C4-2B (cell line): ENCODE measurements at regions not wholly inside any gene's neighbourhood (a gene's known extent, or its start where the extent isn't known, plus 50 kb on each side); places are given as distances from the start of the nearest gene placed in this dataset.

Experiments used
- H3K27ac ChIP-seq: fragments of 450-650 bp; 2 replicates; pipeline ENCODE4 v1.5.1; 2017
- ZFX ChIP-seq: fragments of 450-650 bp; IDR thresholded peaks from 2 replicates; pipeline ENCODE4 v1.6.1; 2017
- TF ChIP-seq, protein P1 (sequence below): fragments of 450-650 bp; conservative IDR thresholded peaks from 2 replicates; pipeline ENCODE4 v1.5.1; 2017; ENCODE audit warnings: mild to moderate bottlenecking

DNA sequence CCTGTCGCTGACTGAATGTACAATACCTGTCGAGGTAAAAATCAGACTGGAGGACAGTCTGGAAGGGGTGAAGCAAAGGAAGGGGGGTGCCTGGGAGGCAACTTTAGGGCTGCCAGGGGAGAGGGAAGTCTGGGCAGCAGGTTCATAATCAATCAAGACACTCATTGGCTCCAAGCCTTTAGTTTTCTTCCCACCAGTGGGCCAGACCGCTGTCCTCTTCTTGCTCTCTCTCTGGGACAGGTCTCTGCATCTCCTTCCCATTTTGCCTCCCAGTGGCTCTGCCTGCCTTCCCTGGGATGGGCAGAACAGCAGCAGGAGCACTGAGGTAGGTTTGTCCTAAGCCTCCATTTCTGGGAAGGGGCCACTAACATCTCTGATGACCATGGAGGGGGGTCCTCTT is 206.5 kb downstream of the TTC8 start:
- TF ChIP-seq, protein P1, sequence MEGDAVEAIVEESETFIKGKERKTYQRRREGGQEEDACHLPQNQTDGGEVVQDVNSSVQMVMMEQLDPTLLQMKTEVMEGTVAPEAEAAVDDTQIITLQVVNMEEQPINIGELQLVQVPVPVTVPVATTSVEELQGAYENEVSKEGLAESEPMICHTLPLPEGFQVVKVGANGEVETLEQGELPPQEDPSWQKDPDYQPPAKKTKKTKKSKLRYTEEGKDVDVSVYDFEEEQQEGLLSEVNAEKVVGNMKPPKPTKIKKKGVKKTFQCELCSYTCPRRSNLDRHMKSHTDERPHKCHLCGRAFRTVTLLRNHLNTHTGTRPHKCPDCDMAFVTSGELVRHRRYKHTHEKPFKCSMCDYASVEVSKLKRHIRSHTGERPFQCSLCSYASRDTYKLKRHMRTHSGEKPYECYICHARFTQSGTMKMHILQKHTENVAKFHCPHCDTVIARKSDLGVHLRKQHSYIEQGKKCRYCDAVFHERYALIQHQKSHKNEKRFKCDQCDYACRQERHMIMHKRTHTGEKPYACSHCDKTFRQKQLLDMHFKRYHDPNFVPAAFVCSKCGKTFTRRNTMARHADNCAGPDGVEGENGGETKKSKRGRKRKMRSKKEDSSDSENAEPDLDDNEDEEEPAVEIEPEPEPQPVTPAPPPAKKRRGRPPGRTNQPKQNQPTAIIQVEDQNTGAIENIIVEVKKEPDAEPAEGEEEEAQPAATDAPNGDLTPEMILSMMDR: no peak
- no peak for TF ChIP-seq ZFX
- no peak overlapping the region for H3K27ac ChIP-seq

DNA sequence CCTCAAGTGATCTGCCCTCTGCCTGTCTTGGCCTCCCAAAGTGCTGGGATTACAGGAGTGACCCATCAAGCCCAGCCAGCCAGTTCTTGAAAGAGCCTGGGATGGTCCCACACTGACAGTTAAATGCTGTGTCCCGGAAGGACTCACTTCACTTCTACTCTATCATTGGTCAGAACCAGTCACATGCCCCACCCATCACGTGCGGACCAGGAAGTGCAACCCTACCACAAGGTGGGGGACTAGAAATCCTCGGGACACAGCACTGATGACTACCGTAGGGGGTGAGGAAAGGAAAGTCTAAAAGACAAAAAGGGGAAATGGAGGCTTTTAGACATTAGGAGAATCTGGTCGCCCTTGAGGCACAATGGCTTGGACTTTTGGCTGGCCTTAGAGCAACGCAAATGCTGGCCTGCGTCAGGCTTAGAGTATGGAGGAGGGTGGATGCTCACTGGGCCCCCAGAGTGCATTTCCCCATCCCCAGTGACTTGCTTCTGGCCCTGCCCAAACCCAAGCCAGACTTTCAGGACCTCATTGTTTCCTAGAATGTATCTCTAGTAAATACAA is 207.7 kb downstream of the TTC8 start:
- TF ChIP-seq, protein P1: no peak
- TF ChIP-seq ZFX: no peak
- no peak overlapping the region for H3K27ac ChIP-seq

DNA sequence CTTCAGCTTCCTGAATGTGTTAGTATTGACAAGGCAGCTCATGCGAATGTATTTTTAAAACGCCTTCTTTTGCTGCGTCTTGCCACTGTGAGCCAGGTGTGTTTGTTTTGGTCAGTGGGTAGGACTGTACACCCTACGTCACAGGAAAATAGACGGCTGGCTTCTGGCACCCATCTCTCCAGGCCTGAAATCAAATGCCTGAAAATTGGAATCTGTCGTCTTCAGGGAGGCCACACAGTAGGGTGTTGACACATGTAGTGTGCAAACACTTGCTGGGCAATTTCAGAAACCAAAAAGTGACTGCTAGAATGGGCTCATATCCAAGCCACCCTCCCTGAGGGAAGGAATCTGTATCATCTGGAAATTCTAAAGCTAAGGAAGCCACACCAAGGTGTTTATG is 209.3 kb downstream of the TTC8 start:
- no peak overlapping the region for H3K27ac ChIP-seq
- TF ChIP-seq ZFX: no peak
- TF ChIP-seq, protein P1: no peak

DNA sequence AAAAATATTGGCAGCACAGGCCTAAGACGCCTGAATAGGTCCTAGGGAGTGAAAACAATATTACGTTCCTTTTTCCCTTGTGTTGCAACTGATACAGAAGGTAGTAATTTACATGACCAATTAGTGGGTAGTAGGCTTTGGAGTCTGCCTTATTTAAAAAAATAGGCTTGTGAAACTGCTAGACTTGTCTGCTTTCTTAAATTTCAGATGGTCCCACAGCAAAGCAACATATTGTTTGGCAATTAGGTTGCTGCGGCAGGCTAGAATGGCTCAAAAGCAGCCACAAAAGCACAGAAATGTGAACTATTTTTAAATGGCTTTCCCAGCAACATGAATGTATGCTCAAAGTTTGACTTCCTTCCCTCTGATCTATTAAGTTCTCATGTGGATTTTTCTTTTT is 211.9 kb downstream of the TTC8 start:
- TF ChIP-seq ZFX: no peak
- TF ChIP-seq, protein P1: no peak
- H3K27ac ChIP-seq: no peak overlapping the region

DNA sequence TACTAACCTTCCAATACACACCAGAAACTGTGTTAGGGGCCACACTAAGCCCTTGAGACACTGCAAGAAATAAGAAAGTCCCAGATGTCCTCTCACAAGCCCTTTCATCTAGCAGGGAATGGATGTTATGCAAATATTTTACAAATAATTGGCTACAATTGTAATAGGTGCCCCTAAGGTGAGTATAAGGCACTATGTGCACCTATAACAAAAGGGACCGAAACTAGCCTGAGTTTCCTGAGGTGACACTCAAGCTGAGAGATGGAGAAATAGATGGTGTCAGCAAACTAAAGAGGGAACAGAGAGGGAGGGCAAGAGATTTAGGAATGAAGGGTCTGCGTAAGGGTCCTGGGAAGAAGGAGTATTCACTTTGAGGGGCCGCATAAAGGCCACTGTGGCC is 212.6 kb downstream of the TTC8 start:
- TF ChIP-seq ZFX: no peak
- TF ChIP-seq, protein P1: no peak
- H3K27ac ChIP-seq: no peak overlapping the region

DNA sequence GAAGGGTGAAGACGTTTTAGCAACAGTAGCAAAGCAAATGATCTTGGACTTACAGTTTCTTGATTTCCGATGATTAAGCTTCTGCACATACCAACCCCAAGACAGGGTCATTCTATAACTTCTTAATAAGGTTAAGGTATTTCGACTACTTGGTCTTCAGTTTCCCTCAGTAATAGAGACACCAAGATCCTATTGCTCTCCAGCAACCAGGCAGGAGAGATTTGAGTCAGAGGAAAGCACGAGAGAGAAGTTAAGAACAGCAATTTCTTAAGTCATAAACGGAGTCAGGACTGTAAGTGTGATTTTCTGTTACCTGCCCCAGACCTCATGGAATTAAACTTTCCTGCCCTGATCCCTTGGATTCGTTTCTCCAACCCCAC is 215.6 kb downstream of the TTC8 start:
- peak overlapping the region; percentile 71 for H3K27ac ChIP-seq
- no peak for TF ChIP-seq ZFX
- TF ChIP-seq, protein P1: no peak

DNA sequence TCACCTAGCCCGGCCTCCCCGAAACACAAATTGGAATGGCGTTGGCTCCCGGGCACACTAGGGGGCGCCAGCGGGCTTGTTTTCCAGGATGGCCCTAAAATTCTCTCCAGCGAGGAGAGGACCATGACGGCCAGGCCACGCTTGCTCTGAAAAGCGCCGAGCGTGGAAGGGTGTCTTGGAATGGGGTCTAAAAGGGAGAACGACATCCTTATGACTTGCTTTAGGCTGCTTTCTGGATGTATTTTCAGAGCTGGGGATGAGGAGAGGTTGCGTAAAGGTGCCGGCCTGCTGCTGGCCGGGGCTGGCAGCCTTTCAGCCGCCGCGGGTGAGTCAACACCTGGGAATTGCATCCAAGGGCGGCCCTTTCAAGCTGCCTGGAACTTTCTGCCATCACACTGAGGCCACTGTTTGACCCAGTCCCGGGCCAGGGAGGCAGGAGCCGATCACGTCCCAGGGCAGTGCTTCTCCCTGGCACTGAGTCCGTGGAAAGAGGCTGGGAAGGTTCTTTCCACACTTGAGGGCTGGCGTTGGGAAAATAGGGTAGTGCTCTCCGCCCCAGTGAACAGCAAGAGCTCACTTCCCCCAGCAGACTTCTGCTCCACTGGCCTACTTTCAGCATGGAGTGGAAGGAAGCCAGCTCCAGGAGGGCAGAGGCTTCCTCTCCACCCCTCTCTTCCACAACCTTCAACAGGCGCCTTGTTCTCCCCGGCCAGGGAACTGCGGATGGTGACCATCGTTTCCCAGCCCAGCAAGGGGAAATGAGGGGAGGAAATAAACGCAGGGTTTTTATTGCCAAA is 216.2 kb downstream of the TTC8 start:
- H3K27ac ChIP-seq: peak overlapping the region; percentile 71
- TF ChIP-seq, protein P1: peak; percentile 98
- TF ChIP-seq ZFX: no peak
